Activated CD8-positive, alpha-beta memory T cell treated with anti-CD3 and anti-CD28 coated beads for 48 hours (primary cell): ENCODE measurements at regions not wholly inside any gene's neighbourhood (a gene's known extent, or its start where the extent isn't known, plus 50 kb on each side); places are given as distances from the start of the nearest gene placed in this dataset.

Source experiments
- DNase-seq, 3 experiments: peaks; one replicate each; pipeline ENCODE4 v3.0.0-alpha.2; 2020; ENCODE audit warnings: low read depth in 2 of 3, low spot score in 2 of 3

GRCh38 chr14:100638211-100638855 lies 51.1 kb upstream of the BEGAIN start:
- DNase-seq, result no peak

- no peak for DNase-seq
Observed at GRCh38 chr14:100639280-100639679, 52.1 kb upstream of the BEGAIN start.

GRCh38 chr14:100640471-100641273 lies 53.5 kb upstream of the BEGAIN start:
- peak; percentile 40 to 64 (median 49) for DNase-seq

- no peak for DNase-seq
Observed at GRCh38 chr14:100641274-100641860, 54.1 kb upstream of the BEGAIN start.

- DNase-seq, result no peak
Observed at GRCh38 chr14:100643426-100643825, 56.2 kb upstream of the BEGAIN start.

DNA sequence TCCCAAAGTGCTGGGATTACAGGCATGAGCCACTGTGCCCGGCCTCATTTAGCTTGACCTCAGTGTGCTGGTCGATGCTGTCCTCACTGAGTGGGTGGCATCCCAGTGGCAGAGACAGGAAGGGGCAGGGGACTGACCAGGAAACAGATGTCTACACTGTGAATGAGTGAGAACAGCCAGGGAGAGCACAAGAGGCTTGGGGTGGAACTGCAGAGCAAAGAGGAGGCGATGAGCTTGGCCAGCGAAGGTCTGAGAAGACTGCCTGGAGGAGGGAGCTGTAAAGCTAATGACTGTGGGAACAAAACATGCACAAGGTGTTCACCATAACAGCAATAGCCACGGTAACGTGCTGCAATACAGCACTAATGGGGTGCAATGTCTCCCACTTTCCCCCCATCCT lies 57.2 kb upstream of the BEGAIN start:
- no peak for DNase-seq

- DNase-seq, result no peak
Observed at GRCh38 chr14:100644784-100645183, 57.6 kb upstream of the BEGAIN start.

GRCh38 chr14:100645196-100645981 lies 58.2 kb upstream of the BEGAIN start:
- peak; percentile 61 to 88 (median 64) for DNase-seq

DNA sequence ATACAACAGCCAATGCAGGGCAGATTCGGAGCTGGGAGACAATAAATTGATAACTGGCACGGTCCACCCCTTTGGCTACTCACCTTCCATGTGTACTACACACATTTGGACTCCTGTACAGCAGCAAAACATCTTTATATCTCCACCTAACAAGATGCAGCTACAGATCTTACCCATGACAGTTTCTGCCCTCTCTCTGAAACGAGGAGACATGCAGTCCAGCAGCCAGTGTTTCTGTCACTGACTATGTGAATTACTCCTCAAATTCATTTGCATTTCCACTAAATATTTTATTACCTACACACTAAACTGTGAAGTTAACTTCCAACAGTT lies 58.7 kb upstream of the BEGAIN start:
- DNase-seq, result no peak

DNA sequence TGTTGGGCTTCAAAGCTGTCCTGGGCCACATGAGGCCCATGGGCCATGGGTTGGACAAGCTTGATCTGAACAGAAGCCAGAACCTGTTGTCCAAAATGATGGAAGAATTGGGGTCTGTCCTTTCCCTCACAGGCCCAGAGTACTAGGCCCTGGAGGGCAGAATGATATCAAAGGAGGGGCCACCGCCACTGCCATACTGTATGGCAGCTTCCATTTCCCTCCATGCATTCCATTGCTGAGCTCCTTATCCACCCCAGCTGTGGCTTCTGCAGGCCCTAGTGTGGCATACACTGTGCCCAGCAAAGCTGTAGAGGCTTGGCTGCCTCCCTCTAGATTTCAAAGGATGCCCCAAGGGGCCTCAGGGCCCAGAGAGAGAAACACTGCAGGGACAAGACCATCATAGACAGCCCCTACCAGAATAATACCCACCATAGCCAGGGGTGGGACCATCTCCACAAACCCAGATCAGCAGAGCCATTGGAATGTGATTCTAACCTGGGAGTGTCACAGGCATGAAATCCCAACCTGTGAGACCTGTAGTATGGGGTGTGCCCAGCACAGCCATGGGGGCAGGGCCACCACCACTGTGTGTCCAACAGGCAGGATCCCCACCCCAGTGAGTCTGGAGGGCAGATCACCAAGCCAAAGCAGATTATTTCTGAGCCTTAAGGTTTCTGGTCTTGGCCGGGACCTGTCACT lies 61.4 kb upstream of the BEGAIN start:
- DNase-seq, result no peak

DNA sequence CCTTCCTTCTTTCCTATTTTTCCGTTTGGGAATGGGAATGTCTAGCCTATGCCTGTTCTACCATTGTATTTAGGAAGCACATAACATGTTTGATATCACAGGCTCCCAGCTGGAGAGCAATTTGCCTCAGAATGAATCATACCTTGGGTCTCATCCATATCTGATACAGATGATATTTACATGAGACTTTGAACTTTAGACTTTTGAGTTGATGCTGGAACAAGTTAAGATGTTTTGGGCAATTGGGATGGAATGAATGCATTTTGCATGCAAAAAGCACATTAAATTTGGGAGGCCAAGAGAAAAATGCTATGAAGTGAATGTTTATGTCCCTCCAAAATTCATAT lies 61.9 kb upstream of the BEGAIN start:
- no peak for DNase-seq

DNA sequence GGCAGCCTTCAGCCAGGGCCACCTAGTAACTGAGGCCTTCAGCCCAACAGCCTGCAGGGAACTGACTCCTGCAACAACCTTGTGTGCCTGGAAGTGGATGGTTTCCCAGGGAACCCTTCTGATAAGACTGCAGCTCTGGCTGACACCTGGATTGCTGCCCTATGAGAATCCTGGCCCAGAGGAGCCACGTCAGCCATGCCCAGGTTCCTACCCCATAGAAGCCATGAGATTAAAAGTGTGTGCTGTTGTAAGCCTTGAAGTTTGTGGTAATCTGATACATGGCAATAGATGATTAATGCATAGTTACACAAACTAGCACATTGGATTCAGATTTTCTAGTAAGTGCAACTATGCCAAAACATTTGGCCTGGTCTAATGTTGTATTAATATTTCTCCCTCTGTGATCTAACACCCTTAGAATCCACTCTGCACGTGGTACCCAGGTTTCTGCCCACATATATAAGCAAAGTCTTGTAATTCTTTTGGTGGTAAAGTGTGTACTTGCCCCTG lies 64.8 kb upstream of the BEGAIN start:
- no peak for DNase-seq

DNA sequence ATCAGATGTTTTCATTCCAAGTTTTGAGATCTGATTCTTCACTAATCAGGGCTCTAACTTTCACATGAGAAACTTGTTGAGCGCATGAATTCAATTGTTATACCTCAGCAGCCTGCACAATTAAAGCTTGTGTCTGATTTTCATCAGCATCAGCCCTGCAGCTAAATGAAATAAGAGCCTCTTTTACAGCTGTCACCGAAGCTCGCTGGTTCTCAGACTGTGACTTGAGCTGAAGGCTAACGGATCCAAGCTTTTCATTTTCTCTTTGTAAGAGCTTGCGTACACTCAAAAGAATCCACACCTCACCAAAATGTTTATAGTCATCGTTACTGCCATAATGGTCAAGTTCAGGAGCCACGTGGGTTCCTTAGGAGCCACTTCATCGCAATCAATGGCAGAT lies 65.5 kb upstream of the BEGAIN start:
- no peak for DNase-seq

- peak in 1 of 3 experiments; percentile 22 for DNase-seq
Observed at GRCh38 chr14:100653409-100653808, 66.2 kb upstream of the BEGAIN start.

DNA sequence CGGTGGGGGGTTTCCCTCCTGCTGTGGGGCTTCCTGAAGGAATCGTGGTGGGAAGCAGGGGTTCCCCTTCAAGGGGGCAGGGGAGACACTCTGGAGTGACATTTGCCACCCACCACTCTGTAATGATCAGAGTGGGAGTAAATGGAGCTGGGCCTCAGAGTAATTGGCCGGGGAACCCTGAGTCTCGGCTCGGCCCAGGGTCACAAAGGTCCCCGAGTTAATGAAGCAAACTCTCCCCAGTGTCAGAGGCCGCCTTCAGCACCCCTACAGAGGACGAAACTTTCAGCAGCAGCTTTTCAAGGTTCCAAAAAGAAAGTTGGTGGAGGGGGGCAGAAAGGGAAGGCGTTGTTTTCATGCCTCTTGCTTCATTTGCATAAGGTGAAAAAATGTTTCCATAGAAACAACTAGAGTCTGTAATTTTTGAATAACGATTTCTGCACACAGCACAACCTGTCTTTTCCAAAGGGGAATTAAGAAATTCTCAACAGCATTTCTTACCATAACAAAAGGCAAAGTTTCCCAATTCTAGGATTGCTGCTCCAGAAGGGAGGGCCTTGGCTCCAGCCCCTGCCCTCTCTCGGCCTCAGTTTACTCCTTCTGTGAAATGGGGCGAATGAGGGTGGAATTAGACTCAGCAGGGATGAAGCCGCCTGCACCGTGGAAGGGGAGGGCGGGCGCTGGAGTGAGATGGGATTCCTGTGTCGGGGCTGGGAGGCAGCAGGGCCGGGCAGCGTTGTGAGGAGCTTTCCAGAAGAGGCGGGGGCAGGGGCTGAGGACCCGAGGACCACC lies 67.0 kb upstream of the BEGAIN start:
- no peak for DNase-seq

- peak in 1 of 3 experiments; percentile 12 for DNase-seq
Observed at GRCh38 chr14:100654814-100655740, 67.9 kb upstream of the BEGAIN start.

- DNase-seq, result no peak
Observed at GRCh38 chr14:100655741-100656085, 68.5 kb upstream of the BEGAIN start.

DNA sequence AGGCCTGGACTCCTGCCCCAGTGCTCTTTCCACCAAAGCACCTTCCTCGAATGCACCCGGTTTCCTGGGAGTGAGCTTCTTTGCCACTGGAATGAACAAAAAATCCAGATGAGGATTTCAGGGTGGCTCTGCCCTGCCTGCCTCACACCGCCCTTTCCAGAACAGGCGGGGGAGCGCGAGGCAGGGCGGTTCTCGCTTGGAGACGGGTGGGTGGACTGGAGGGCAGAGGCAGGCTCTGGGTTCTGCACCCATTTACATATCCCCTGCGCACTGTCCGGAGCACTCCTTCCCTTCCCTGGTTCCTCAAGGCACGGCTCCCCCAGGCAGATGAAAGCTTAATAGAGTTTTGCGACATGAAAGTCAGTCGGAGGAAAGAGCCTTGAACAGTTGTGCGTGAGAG lies 69.7 kb upstream of the DLK1 start:
- DNase-seq, result no peak

DNA sequence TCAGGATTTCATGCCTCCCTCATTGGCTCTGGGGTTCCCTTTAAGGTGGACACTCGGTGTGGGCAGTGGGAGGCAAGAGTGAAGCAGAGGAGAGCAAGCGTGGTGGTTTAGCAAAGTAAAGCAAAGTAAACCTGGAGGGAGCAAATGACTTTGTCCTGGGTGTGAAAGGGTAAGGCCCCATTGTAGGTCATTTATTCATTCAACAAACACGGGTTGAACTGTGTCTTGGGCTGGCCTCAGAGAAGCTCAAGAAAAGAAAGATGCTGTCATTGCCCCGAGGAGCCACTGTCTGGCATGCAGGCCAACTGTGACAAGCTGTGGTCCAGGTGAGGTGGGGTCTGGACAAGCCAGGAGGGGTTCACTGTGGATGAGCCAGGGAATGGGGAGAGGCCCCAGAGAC lies 68.9 kb upstream of the DLK1 start:
- DNase-seq, result no peak
